ENCODE measurements at regions not wholly inside any gene's neighbourhood (a gene's known extent, or its start where the extent isn't known, plus 50 kb on each side); places are given as distances from the start of the nearest gene placed in this dataset.
"Not testable (repeated sequence)": the region's sequence is repeated elsewhere in the genome, so short reads cannot be mapped to it uniquely, and the experiment has no call there.

DNA sequence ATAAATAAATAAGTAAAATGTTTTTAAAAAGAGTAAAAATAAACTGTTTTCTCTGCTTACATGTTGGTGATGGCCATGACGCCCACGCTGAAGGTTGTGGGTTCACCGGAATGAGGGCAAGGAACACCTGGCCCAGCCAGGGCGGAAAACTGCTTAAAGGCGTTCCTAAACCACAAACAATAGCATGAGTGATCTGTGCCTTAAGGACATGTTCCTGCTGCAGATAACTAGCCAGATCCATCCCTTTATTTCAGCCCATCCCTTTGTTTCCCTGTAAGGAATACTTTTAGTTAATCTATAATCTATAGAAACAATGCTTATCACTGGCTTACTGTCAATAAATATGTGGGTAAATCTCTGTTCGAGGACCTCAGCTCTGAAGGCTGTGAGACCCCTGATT, 63.3 kb upstream of the CEP78 start:
- H3K27ac Mint-ChIP-seq; H3K36me3 Mint-ChIP-seq; H3K27me3 Mint-ChIP-seq; ATAC-seq; DNase-seq; H3K4me1 Mint-ChIP-seq; CTCF ChIA-PET; H3K9me3 Mint-ChIP-seq (ENCODE audit: low read depth); H3K4me3 Mint-ChIP-seq: not testable (repeated sequence)

DNA sequence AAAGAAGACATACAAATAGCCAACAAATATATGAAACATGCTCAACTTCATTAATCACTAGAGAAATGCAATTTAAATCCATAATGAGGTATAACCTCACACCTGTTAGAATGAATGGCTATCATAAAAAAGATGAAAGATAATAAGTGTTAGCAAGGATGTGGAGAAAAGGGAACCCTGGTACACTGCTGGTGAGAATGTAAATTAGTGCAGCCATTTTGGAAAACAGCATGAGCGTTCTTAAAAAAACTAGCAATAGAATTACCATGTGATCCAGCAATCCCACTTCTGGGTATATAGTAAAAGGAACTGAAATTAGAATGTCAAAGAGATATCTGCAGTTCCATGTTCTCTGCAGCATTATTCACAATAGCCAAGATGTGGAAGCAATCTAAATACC, 64.2 kb upstream of the CEP78 start:
- CTCF ChIA-PET, result no interaction called here
- ATAC-seq, result no peak

GRCh38 chr9:78169125-78169524, 66.8 kb upstream of the CEP78 start:
- Mint-ChIP-seq H3K27me3 (peaks cover 6% of the 10 kb centered on the region), H3K9me3 (ENCODE audit: low read depth) (peaks cover 4% of the 10 kb centered on the region), H3K4me3 (no peak overlapping the region), H3K27ac (no peak overlapping the region), H3K4me1 (no peaks in the 10 kb centered on the region), H3K36me3 (peaks cover 2% of the 10 kb centered on the region)
- CTCF ChIA-PET, result interaction anchor here (0.6 kb wide), 1 partner anchor 36 kb away, joined by 3 read pairs; no protein-coding TSS in a partner anchor
- DNase-seq, result no peak
- no peak for ATAC-seq

More for the DNA sequence above, 64.2 kb upstream of the CEP78 start:
- no peak overlapping the region for H3K27ac Mint-ChIP-seq
- peaks cover 6% of the 10 kb centered on the region for H3K27me3 Mint-ChIP-seq
- H3K9me3 Mint-ChIP-seq (ENCODE audit: low read depth), result no peaks in the 10 kb centered on the region
- H3K4me3 Mint-ChIP-seq, result no peak overlapping the region
- no peak for DNase-seq
- H3K36me3 Mint-ChIP-seq, result no peaks in the 10 kb centered on the region
- H3K4me1 Mint-ChIP-seq, result no peaks in the 10 kb centered on the region

DNA sequence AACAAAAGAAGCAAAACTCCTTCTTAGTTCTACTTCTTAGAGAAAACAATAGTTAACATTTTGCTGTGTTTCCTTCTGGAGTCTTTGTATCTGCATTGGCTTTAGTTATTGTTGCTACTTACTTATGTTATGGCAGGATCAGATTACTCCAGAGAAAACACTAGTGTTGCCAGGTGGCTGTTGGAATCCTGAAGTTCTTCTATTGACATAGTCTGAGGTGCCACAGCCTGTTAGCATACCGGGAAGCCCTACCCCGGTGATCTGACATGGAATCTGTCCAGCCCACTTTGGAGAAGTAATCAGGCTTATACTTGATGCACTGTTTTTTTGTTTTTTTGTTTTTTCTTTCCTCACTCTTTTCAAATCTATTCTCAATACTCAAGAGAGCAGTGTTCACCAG, 68.5 kb upstream of the CEP78 start:
- no peak for DNase-seq
- Mint-ChIP-seq H3K27me3 (peaks cover 6% of the 10 kb centered on the region), H3K4me3 (no peak overlapping the region), H3K36me3 (peaks cover 4% of the 10 kb centered on the region), H3K9me3 (ENCODE audit: low read depth) (peaks cover 10% of the 10 kb centered on the region), H3K27ac (no peak overlapping the region), H3K4me1 (no peaks in the 10 kb centered on the region)
- ATAC-seq, result no peak
- CTCF ChIA-PET, result no interaction called here

DNA sequence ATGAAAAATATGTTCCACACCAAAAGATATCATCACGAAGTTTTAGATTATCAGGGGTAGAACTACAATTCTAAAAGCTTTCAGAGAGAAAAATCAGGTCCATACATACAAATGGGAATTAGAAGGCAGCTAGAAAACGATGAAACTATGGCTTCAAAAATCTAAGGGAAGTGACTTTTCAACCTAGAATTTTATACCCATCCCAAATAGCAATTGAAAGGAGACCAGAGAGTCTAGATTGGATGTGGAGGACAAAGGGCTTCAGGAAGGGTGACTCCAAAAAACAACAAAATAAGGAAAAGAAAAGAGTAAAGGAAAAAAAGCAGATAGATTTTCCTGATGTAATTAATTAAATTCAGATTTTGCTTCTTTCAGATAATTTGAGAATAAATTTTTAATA, 72.0 kb upstream of the CEP78 start:
- Mint-ChIP-seq H3K36me3 (peaks cover 4% of the 10 kb centered on the region), H3K27ac (no peak overlapping the region), H3K9me3 (ENCODE audit: low read depth) (peaks cover 10% of the 10 kb centered on the region), H3K4me3 (no peak overlapping the region), H3K4me1 (no peaks in the 10 kb centered on the region), H3K27me3 (no peaks in the 10 kb centered on the region)
- CTCF ChIA-PET, result no interaction called here
- ATAC-seq (no peak), DNase-seq (no peak)

DNA sequence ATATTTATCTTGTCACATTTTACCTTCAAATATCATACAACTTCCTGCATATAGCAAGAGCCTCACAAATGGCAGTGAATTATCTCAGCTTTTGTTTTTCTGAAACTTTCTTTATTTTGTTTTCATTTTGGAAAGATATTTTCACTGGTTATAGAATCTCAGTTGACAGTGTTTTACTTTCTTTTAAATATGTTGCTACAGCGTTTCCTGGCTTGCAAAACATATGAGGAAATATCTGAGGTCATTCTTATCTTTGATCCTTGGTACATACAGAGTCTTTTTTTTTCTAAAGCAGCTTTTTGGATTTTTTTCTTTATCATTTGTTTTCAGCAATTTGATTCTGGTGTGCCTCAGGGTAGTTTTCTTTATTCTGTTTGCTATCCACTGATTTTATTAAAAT, 77.6 kb upstream of the CEP78 start:
- no peak overlapping the region for H3K27ac Mint-ChIP-seq
- DNase-seq (no peak), ATAC-seq (no peak)
- H3K9me3 Mint-ChIP-seq (ENCODE audit: low read depth), result no peaks in the 10 kb centered on the region
- H3K4me1 Mint-ChIP-seq, result no peaks in the 10 kb centered on the region
- CTCF ChIA-PET, result no interaction called here
- H3K36me3 Mint-ChIP-seq, result no peaks in the 10 kb centered on the region
- H3K4me3 Mint-ChIP-seq, result no peak overlapping the region
- H3K27me3 Mint-ChIP-seq, result no peaks in the 10 kb centered on the region

DNA sequence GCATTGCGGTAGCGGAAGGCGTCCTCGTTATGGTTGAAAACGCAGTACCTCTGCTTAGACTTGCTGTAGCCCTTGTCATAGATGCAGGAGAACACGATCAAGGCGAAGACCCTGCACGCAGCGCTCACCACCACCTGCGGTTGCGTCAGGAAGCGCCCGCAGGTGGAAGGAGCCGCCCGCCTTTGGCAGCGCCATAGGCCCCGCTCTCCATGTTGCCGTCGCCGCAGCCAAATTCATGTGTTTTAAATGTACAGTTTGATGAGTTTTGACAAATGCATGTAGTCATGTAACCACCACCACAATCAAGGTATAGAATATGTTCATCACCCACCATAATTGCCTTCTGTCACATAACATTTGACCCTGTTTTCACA, 84.9 kb upstream of the CEP78 start:
- Mint-ChIP-seq H3K4me3 (no peak overlapping the region), H3K36me3 (no peaks in the 10 kb centered on the region), H3K27me3 (no peaks in the 10 kb centered on the region), H3K9me3 (ENCODE audit: low read depth) (no peaks in the 10 kb centered on the region), H3K27ac (no peak overlapping the region), H3K4me1 (no peaks in the 10 kb centered on the region)
- CTCF ChIA-PET, result no interaction called here
- DNase-seq, result no peak
- ATAC-seq, result no peak

DNA sequence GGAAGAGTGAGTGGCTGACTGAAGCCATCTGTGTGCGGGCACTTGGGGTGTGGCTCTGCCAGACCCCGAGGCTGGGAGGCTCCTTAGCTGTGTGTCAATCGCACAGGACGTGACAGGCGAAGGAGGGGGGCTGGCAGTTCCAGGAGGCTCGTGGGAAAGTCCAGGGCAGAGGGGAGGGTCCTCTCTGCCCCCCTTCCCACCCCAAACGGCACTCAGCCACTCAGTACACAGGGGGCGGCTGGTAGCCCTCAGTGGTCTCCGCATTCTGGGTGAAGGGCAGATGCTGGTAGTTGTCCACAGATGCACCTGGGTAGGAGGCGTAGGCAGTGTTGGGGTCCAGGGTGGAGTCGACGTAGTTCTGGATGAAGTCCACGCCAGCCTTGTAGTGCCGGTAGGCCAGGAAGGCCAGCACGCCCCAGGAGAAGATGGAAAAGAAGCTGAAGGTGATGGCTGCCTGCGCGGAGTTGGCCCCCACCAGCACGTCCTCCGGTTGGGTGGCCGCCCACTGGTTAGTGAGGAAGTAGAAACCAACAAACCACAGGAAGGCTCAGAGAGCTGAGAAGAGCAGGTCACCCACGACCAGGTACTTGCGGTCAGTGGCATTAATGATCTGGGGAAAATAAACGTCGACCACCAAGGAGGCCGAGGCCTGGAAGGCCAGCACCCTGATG, 85.4 kb upstream of the CEP78 start:
- Mint-ChIP-seq H3K4me3 (no peak overlapping the region), H3K27ac (no peak overlapping the region), H3K27me3 (no peaks in the 10 kb centered on the region), H3K4me1 (no peaks in the 10 kb centered on the region), H3K9me3 (ENCODE audit: low read depth) (no peaks in the 10 kb centered on the region), H3K36me3 (no peaks in the 10 kb centered on the region)
- ATAC-seq, result no peak
- CTCF ChIA-PET, result no interaction called here
- DNase-seq, result no peak

- H3K4me3 Mint-ChIP-seq, result no peak overlapping the region
- no peaks in the 10 kb centered on the region for H3K27me3 Mint-ChIP-seq
- no peaks in the 10 kb centered on the region for H3K9me3 Mint-ChIP-seq (ENCODE audit: low read depth)
- H3K27ac Mint-ChIP-seq, result no peak overlapping the region
- DNase-seq (no peak), ATAC-seq (no peak)
- CTCF ChIA-PET, result no interaction called here
- peaks cover under 1% of the 10 kb centered on the region for H3K36me3 Mint-ChIP-seq
- peaks cover 1% of the 10 kb centered on the region for H3K4me1 Mint-ChIP-seq
These were observed 86.1 kb upstream of the CEP78 start for GRCh38 chr9:78149702-78150291.

DNA sequence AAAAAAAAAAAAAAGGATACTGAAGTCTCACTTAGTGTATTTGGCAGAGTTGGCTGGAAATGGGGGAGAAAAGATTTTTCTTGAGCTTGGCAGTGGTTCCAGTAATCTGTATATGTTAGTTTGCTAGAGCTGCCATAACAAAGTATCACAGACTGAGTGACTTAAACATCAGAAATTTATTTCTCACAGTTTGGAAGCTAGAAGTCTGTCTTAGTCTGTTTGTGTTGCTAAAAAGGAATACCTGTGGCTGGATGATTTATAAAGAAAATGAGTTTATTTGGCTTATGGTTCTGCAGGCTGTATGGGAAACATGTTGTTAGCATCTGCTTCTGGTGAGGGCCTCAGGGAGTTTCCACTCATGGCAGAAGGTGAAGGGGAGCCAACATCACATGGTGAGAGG, 89.6 kb upstream of the CEP78 start:
- Mint-ChIP-seq H3K27ac (no peak overlapping the region), H3K4me1 (peaks cover 6% of the 10 kb centered on the region), H3K9me3 (ENCODE audit: low read depth) (peaks cover 2% of the 10 kb centered on the region), H3K4me3 (no peak overlapping the region), H3K36me3 (peaks cover 7% of the 10 kb centered on the region), H3K27me3 (no peaks in the 10 kb centered on the region)
- DNase-seq (no peak), ATAC-seq (no peak)
- CTCF ChIA-PET, result interaction anchor here (0.9 to 1.0 kb wide), 2 partner anchors 12 to 24 kb away, joined by 3 read pairs; no protein-coding TSS in a partner anchor

DNA sequence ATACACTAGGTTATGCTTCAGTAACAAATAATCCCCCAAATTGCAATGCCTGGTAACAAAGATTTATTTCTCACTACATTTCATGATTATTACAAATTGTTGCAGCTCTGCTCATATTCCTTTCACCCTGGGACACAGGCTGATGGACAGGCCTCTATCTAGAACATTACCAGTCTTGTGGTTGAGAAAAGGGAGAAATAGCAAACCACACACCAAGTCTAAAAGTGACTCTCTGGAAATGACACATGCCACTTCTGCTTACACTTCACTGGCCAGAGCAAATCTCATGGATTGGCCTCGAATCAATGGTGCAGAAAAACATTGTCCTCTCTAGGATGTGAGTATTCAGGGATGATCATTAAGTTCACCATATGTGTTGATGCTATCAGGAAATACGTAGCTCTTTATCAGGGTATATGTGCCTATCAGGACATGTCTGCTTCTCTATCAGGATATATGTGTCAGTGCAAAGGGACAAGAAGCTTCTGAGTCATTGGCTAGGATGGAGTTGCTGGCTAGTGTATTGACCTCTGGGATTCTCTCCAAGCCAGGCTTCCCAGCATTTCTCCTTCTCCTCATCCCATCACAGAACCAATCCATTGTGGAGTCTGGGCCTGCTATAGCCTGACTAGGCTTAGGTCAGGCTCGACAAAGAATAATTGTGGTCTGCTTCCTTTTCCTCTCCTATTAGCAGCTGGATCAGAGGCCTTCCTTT, 91.1 kb upstream of the CEP78 start:
- no peak for DNase-seq
- H3K9me3 Mint-ChIP-seq (ENCODE audit: low read depth), result peaks cover 5% of the 10 kb centered on the region
- ATAC-seq, result no peak
- no peaks in the 10 kb centered on the region for H3K27me3 Mint-ChIP-seq
- peaks cover 10% of the 10 kb centered on the region for H3K36me3 Mint-ChIP-seq
- no peak overlapping the region for H3K27ac Mint-ChIP-seq
- CTCF ChIA-PET, result no interaction called here
- H3K4me1 Mint-ChIP-seq, result peaks cover 6% of the 10 kb centered on the region
- no peak overlapping the region for H3K4me3 Mint-ChIP-seq

DNA sequence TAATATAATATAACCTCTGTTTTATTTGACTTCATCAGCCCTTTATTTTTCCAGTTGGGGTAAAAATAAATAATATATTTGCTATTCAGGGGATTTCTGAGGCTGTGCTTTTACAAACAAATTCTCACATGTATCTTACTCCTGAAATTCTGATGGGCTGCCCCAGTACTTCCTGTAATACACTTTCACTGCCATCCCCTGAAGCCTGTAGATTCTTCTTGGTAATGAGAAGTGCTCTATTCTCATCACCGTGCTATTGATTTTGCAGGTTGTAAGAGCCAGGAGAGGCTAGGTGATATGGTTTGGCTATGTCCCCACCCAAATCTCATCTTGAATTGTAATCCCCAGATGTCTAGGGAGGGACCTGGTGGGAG, 91.9 kb upstream of the CEP78 start:
- ATAC-seq (no peak), DNase-seq (no peak)
- Mint-ChIP-seq H3K27me3 (no peaks in the 10 kb centered on the region), H3K4me1 (peaks cover 6% of the 10 kb centered on the region), H3K9me3 (ENCODE audit: low read depth) (peaks cover 7% of the 10 kb centered on the region), H3K4me3 (no peak overlapping the region), H3K27ac (no peak overlapping the region), H3K36me3 (peaks cover 13% of the 10 kb centered on the region)
- CTCF ChIA-PET, result no interaction called here

DNA sequence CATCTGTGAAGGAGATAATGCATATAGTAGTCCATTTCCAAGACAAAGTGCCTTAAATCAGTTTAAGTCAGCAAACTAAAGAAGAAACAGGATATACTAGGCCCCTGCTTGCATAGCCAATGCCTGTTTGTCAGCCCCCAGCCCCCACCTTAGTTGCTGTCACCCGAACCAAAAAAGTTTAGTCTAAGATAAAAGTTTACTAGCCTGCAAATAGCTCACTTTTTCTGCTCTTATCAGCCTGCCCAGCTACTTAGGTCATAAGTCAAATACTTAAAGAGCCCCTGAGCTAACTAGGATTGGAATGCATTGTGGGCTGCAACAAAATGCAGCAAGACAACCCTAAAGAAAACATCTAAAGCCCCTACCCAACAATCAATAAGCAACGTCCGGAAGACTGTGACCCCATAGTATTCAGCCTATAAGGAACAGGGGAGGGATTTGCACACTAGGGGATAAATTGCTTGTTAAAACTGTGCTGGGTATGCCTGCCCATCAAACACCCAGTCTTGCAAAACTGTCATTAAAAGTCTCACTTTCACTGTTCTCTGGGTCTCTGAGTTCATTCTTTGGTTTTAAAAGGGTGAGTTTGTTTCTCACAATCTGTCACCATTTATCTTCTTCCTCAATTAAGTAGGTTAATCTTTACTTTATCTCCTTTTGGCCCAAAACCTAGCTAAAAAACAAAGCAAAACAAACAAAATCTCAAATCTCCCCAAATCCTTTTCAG, 92.4 kb upstream of the CEP78 start:
- H3K4me3 Mint-ChIP-seq, result no peak overlapping the region
- CTCF ChIA-PET, result no interaction called here

DNA sequence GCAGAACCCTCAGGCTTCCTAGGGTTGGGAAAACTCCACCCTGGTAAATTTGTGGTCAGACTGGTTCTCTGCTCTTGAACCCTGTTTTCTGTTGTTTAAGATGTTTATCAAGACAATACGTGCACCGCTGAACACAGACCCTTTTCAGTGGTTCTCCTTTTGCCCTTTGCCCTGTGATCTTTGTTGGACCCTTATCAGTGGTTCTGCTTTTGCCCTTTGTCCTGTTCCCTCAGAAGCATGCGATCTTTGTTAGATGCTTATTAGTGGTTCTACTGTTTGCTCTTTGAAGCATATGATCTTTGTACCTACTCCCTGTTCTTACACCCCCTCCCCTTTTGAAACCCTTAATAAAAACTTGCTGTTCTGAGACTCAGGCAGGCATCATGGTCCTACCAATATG, 93.6 kb upstream of the CEP78 start:
- DNase-seq; H3K9me3 Mint-ChIP-seq (ENCODE audit: low read depth); CTCF ChIA-PET; H3K27me3 Mint-ChIP-seq; H3K4me1 Mint-ChIP-seq; H3K27ac Mint-ChIP-seq; ATAC-seq; H3K4me3 Mint-ChIP-seq: not testable (repeated sequence)
- peaks cover 16% of the 10 kb centered on the region for H3K36me3 Mint-ChIP-seq

More for the DNA sequence above, 92.4 kb upstream of the CEP78 start:
- ATAC-seq (no peak), DNase-seq (no peak)
- peaks cover 14% of the 10 kb centered on the region for H3K36me3 Mint-ChIP-seq
- H3K27ac Mint-ChIP-seq, result no peak overlapping the region
- peaks cover 6% of the 10 kb centered on the region for H3K4me1 Mint-ChIP-seq
- H3K27me3 Mint-ChIP-seq, result no peaks in the 10 kb centered on the region
- peaks cover 7% of the 10 kb centered on the region for H3K9me3 Mint-ChIP-seq (ENCODE audit: low read depth)

Measured in activated CD8-positive, alpha-beta memory T cell treated with anti-CD3 and anti-CD28 coated beads, Interleukin-2, amount 10 ng/mL, durations not matched to agents 7 days and 5 days (primary cell).